ENCODE measurements at regions not wholly inside any gene's neighbourhood (a gene's known extent, or its start where the extent isn't known, plus 50 kb on each side); places are given as distances from the start of the nearest gene placed in this dataset.
"Not testable (repeated sequence)": the region's sequence is repeated elsewhere in the genome, so short reads cannot be mapped to it uniquely, and the experiment has no call there.

DNA sequence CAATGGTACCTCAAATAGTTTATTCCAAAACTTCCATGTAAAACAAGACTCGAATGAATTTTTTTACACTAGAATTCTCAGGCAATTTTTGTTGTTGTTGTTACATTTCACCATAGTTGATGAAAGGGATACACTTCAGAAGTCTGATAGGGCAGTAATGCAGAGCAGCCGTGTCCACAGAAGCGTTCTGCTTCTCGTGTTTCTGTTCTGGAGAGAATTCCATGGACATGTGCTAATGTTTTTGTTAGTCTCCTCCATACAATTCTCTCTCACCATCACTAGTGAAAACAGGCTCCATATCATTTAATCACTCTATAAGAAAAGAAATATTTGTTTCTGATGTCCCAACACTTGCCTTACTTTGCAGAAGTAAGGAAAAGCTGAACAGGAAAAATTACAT is 606.1 kb downstream of the SLC16A7 start:
- DNase-seq = no peak

DNA sequence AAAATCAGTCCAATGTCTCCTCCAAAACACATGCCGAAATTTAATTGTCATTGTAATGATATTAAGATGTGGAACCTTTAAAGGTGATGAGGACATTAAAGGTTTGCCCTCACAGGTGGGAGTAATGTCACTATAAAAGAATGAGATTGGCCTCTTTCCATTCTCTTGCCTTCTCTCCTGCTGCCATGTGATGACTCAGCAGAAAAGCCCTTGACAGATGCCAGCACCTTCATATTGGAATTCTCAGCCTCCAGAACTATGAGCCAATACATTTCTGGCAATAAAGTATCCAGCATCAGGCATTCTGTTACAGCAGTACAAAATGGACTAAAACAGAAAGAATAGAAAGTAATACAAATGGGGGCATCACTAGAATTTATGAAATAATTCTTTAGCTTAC is 609.7 kb downstream of the SLC16A7 start:
- DNase-seq = no peak

DNA sequence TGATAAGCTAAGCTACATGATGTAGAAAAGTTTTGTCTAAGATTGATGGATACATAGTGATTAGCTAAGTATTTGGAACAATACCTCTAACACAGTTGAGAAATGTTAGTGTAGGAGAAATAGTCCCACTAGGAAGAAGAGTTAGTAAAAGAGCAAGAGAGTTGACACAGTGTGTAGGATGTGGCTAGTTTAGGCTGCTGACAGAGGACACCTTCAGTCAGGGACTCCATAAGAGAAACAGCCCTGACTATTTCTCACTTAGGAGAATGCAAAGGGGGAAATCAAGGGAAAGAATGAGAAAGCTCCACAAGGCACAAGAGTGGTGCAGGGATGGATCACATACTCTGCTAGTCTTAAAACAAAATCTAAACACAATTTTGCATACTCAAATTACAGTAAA is 613.7 kb downstream of the SLC16A7 start:
- DNase-seq = no peak

DNA sequence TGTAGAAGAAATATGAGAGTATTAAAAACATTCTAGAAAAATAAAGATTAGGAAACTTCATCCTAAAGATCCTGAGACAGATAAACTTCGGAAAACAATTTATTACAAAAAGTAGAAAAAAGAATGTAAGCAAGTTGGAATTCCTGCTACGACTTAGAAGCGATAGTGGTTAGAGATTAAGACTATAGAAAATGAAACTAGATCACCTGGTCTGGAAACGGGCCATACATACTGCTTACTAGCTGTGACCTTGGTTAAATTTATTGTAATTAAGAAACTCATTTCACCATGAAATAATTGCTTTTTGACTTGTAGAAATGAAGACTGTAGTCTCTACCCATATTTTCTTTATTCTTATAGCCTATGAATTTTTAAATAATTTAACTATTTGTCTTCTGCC is 614.1 kb downstream of the SLC16A7 start:
- no peak for DNase-seq

DNA sequence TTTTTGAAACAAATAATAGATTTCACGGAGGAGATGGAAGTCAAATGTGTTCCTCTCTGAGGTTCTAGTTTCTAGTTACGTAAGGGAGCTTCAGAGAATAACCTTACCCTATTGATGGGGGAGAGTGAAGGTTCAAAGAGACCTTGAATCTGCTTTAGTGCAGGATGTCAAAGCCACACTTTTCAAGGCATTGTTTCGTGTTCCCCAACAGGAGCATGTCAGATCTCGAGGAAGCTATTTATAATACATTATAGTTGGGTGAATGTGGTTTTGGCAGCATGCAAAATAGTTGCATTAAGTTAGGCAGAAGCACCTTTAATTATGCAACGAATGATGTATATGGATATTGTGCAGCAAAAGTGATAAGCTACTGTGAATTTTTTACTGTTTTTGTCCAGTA is 614.9 kb downstream of the SLC16A7 start:
- DNase-seq = no peak

DNA sequence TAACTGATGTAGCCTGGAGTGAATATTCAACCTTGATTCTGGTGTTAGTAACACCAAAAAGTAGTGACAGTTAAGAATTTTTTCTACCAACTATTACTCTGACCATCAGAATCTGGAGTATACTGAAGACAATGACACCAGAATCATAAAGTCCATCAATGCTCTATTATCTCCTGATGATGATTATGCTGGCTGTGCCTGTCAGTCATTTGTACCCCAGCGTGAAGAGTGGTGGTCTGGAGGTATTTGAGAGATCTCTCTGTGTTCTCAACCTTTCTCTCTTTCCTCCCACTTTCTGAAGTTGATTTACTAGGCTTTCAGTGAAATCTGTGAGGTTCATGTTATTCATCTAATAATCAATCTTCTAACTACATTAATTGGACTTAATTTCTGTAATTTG is 615.4 kb downstream of the SLC16A7 start:
- DNase-seq = no peak

DNA sequence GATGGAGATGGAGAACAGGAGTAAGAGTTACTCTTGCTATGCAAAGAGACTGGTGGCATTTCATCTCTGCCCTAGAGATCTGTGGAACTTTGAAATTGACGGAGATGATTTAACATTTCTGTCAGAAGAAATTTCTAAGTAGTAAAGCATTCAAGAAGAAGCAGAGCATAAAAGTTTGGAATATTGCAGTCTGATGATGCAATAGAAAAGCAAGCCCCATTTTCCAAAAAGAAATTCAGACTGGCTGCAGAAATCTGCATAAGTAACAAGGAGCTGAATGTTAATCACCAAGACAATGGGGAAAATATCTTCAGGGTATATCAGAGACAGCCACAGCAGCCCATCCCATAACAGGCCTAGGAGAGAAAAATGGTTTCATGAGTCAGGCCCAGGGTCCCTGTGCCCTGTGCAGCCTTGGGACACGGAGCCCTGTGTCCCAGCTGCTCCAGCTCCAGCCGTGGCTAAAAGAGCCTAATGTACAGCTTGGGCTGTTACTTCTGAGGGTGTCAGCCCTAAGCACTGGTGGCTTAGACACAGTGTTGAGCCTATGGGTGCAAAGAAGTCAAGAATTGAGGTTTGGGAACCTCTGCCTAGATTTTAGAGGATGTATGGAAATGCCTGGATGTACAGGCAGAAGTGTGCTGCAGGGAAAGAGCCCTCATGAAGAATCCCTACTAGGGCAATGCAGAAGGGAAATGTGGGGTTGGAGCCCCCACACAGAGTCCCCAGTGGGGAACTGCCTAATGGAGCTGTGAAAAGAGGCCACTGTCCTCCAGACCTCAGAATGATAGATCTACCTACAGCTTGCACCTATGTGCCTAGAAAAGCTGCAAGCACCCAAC is 616.6 kb downstream of the SLC16A7 start:
- DNase-seq = no peak

DNA sequence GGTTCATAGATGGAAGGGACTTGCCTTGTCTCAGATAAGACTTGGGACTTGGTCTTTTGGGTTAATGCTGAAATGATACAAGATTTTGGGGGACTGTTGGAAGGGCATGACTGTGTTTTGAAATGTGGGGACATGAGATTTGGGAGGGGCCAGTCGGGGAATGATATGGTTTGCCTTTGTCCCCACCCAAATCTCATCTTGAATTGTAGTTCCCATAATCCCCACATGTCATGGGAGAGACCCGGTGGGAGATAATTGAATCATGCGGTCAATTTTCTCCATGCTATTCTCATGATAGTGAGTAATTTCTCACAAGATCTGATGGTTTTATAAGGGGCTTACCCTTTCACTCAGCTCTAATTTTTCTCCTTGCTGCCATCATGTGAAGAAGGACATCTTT is 617.4 kb downstream of the SLC16A7 start:
- DNase-seq = not testable (repeated sequence)

DNA sequence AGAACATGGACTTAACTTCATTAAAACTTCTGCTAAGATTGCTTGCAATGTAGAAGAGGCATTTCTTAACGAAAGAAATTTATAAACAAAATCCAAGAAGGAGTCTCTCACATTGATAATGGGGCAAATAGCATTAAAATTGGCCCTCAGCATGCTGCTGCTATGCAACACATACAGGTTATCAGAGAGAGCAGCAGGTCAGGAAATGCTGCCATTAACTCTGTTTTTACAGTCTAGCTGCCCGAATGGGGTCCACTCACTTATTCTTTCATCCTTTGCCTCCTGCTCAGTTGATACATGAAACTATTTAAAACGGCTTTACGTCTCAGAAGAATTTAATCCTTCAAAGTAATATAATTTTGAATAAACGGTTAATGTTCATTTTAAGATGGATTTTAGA is 620.4 kb downstream of the SLC16A7 start:
- DNase-seq = no peak

DNA sequence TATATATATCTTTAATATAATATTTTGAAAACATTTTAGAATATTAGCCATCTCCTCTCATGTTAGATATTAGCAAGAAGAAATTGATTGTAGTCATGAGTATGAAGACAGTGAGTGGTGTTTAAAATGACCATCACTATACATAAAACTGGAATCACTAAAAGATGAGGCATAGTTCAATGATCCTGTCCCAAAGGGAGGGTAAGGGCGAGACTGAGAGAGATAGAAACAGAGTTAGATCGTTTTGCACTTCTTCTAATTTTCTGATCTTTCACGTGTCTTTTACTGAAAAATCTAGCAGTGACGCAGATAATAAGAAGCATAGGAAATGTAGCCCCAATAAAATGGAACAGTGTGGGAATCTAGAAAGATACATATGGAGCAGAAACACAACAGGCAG is 627.4 kb downstream of the SLC16A7 start:
- no peak for DNase-seq

DNA sequence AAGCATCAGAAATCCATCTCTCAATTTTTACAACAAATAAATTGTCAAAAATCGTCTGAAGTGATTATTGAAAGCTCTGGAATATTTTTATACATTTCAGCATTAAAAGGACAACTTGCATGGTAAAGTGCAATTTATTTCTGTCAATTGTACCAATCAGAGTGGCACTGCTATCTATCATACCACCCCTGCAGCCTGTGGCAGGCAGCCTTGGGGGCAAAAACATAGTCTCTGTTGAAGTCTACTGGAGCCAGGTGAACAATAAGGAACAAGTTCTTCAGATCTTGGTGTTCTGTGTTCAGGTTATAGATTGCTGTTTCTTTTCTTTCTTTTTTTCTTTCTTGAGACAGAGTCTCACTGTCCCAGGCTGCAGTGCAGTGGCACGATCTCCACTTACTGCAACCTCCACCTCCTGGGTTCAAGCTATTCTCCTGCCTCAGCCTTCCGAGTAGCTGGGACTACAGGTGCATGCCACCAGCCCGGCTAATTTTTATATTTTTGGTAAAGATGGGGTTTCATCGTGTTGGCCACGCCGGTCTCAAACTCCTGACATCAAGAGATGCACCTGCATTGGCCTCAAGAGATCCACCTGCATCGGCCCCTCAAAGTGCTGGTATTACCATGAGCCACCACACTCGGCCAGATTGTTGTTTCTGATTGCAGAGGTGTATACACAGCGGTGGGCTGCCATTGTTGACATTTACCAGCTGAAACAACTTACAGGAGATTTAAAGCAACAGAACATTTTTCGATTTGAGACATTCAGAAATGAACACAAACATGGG is 629.6 kb downstream of the SLC16A7 start:
- DNase-seq = no peak

DNA sequence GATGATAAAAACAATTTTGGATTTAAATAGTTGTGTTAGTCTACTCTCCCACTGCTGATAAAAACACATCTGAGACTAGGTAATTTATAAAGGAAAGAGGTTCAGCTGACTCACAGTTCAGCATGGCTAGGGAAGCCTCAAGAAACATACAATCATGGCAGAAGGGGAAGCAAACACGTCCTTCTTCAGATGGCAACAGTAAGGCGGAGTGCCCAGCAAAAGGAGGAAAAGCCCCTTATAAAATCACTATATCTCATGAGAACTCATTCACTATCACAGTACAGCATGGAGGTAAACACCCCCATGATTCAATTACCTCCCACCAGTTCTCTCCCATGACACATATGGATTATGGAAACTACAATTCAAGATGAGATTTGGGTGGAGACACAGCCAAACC is 632.1 kb downstream of the SLC16A7 start:
- no peak for DNase-seq

DNA sequence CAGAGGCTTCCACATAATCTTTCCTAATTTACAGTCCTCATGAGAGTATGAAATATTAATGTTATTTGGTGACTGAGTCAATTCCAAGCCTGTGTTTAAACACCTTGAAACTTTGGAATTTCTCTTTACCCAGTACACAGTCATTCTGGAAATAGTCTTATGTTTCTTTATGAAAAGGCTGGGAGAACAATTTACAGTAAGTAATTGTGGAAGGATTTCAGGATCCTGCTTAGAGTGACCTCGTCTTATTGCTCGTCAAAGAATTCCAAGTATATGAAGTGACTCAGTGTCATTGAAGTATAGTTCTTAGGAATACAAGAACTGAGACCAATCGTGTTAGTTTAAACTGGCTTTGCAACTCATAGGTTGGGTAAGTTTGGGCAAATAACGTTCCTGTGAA is 634.2 kb downstream of the SLC16A7 start:
- no peak for DNase-seq

DNA sequence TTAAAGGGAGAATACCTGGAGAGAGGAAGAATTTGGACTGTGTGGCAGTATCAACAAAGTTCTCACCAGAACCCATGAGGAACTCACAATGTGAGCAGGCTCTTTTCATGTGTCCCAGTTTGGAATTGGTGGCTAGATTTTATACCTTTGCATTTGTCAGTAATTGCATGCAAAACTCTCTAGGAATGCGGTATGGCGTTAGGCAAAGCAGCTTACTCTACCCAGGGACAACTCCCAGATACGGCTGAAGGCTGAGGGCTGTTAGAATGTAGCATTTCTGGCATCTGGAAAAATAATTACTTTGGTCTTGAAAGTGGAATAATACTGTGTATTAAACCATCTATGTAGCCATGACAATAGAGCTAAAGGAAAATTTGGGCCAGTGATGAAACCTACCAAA is 635.5 kb downstream of the SLC16A7 start:
- no peak for DNase-seq

DNA sequence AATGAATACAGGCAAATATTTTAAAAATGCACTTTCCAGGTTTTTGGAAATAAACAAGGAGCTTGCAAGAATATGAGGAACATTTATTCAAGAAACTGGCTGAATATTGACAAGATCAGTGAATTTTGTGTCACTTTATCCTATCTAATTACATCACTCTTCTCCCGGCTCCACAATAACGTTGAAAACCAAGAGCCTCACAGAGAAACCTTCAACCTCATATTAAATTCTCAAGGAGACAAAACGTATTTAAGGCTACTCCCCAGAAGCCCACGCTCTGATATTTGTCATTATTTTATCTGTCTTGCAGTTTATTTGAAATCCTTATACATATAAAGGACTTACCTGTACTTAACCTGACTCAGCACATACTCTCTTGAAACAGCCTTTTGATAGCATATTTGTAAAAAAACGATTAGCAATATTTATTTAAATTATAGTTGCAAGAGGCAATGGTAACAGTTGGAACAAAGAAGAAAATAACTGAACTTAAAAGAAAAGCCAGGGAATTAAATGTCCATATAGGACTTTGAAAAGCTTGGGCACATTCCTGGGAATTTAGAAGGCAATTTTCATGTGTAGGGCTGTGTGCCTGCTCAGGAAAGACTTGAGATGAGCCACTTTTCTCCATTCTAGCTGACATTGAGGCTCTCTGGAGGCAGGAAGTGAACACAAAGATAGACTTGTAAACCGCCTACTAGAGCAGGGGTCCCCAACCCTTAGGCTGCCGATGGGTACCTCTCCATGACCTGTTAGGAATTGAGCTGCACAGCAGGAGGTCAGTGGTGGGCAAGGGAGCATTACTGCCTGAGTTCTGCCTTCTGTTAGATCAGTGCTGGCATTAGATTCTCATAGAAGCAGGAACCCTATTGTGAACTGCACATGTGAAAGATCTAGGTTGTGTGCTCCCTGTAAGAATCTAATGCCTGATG is 636.4 kb downstream of the SLC16A7 start:
- DNase-seq = no peak

DNA sequence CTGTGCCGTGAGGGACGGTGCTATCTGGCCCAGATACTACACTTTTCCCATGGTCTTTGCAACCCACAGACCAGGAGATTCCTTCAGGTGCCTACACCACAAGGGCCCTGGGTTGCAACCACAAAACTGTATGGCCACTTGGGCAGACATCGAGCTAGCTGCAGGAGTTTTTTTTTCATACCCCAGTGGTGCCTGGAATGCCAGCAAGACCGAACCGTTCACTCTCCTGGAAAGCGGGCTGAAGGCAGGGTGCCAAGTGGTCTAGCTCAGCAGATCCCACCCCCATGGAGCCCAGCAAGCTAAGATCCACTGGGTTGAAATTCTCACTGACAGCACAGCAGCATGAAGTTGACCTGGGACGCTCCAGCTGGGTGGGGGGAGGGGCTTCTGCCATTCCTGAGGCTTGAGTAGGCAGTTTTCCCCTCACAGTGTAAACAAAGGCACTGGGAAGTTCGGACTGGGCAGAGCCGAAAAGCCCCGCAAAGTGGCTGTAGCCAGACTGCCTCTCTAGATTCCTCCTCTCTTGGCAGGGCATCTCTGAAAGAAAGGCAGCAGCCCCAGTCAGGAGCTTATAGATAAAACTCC is 638.9 kb downstream of the SLC16A7 start:
- not testable (repeated sequence) for DNase-seq

DNA sequence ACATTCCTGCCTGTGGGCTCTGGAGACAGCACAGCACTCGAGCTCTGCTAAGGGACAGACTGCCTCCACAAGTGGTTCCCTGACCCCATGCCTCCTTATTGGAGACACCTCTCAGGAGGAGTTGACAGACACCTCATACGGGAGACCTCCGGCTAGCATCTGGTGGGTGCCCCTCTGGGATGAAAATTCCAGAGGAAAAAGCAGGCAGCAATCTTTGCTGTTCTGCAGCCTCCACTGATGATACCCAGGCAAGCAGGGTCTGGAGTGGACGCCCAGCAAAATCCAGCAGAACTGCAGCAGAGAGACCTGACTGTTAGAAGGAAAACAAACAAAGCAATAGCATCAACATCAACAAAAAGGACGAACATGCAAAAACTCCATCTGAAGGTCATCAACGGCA is 639.4 kb downstream of the SLC16A7 start:
- DNase-seq = no peak

DNA sequence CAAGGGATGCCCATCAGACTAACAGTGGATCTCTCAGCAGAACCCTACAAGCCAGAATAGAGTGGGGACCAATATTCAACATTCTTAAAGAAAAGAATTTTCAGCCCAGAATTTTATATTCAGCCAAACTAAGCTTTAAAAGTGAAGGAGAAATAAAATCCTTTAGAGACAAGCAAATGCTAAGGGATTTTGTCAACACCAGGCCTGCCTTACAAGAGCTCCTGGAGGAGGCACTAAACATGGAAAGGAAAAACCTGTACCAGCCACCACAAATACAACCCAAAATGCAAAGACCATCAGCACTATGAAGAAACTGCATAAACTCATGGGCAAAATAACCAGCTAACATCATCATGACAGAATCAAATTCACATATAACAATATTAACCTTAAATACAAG is 640.6 kb downstream of the SLC16A7 start:
- not testable (repeated sequence) for DNase-seq

DNA sequence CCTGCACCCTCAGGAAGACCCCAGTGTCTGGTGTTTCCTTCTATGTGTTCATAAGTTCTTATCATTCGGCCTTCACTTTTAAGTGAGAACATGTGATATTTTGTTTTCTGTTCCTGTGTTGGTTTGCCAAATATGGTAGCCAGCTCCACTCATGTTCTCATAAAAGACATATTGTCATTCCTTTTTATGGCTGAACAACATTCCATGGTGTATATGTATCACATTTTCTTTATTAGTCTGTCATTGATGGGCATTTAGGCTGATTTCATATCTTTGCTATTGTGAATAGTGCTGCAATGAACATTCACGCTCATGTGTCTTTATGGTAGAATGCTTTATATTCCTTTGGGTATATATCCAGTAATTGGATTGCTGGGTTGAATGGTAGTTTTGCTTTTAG is 645.1 kb downstream of the SLC16A7 start:
- no peak for DNase-seq

DNA sequence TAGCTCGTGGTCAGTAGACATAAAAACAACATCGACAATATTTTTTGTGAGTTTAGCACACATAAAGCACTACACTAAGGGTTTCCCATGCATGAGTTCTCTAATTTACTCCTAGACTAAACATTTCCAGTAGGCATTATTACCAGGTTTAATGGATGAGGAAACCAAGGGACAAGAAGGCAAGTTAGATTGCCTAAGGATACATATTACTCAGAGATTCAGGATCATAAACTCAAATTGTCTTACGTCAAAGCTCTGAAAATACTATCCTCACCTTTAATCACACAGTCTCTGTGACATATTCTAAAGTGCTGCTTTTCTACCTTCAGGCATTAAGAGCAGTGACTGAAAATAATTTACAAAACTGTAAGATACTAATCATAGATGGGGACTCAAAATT is 655.3 kb downstream of the SLC16A7 start:
- DNase-seq = no peak

DNA sequence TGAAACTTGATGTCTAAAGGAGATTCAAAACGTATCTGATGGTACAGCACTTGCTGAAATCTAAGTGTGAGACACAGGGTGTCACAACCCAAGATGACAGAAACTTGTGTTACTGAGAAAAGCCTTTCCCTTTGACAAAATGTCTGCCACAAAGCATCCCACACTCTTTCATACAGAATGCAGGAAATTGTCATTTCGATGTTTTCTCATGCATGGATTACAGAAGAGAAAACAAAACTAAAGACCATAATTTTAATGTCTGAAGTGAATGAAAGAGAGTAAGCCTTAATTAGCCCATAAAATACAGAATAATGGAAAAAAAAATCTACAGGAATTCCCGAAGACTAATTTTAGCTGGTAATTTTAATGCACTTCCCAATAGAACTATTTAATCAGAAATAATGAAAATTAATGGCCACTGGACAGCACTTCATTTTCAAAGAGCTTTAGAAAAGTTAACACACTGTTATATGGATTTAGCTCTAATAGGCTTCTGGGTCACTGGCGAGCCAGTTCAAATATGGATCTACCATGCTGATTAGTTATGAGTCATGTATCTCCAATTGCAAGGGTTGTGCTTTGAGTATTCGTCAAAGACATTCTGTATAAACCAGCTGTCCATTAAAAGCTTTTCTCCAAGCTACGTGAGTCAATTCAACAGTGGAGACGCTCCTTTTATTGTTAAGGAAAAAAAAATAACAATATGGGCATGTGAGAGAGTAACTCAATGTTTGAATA is 656.7 kb downstream of the SLC16A7 start:
- no peak for DNase-seq

DNA sequence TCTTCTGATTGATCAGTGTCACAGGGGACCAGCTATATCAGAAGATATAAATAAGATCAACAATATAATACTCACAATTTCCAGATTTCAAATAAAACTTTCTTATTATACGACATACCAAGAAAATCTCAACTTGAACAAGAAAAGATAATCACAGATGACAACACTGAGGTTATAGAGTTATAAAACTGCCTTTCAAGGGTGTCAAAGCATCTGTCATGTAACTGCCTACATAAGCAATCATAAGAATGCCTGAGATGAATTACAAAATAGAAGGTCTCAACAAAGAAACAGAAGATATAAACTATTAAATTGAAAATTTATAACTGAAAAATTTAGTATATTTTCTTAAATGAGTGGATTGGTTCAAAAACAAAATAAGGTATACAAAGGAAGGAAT is 659.2 kb downstream of the SLC16A7 start:
- DNase-seq = no peak
